Peyer's patch (tissue), 4 donors: ENCODE measurements at regions not wholly inside any gene's neighbourhood (a gene's known extent, or its start where the extent isn't known, plus 50 kb on each side); places are given as distances from the start of the nearest gene placed in this dataset.

Experiments used
- CTCF ChIP-seq, 6 experiments: fragments of 450-650 bp in 4 of 6; fragments of 200-600 bp in 2 of 6; sonication (generic) in 1 of 6; IDR thresholded peaks; one replicate each; pipeline ENCODE4 v1.5.1; 2017 to 2019; ENCODE audit warnings: antibody characterized with exemption in 6 of 6, mild to moderate bottlenecking in 3 of 6, moderate library complexity in 1 of 6
- POLR2A ChIP-seq, 2 donors: fragments of 450-650 bp; IDR thresholded peaks; one replicate each; pipeline ENCODE4 v1.5.1; 2017; ENCODE audit warnings: antibody characterized with exemption in 2 of 2, mild to moderate bottlenecking in 2 of 2, moderate library complexity in 2 of 2

- TF ChIP-seq CTCF (IDR thresholded peaks at IDR 0.05) (no peak), POLR2A (IDR thresholded peaks at IDR 0.05) (no peak)
Measured at GRCh38 chr20:48406912-48407340, 420.9 kb downstream of the PREX1 start.
